Neuronal stem cell (in vitro differentiated cells): ENCODE measurements at regions not wholly inside any gene's neighbourhood (a gene's known extent, or its start where the extent isn't known, plus 50 kb on each side); places are given as distances from the start of the nearest gene placed in this dataset.

Source experiments
- DNase-seq: peaks from one replicate; pipeline ENCODE4 v3.0.0-alpha.2; 2013; ENCODE audit warnings: low spot score
- H2AFZ ChIP-seq: one replicate; pipeline ENCODE4 v1.6.1; 2013; ENCODE audit warnings: mild to moderate bottlenecking, low read length, inconsistent platforms
- H2AK5ac ChIP-seq: 2 replicates; pipeline ENCODE4 v1.6.1; 2013; ENCODE audit warnings: low read depth, mild to moderate bottlenecking, inconsistent platforms, low read length, moderate library complexity, mixed read lengths
- H2BK120ac ChIP-seq: 2 replicates; pipeline ENCODE4 v1.6.1; 2013; ENCODE audit warnings: low read depth, mild to moderate bottlenecking, inconsistent platforms, low read length, moderate library complexity, mixed read lengths
- H2BK12ac ChIP-seq: one replicate; pipeline ENCODE4 v1.6.1; 2013; ENCODE audit warnings: low read length, inconsistent platforms
- H2BK15ac ChIP-seq: 2 replicates; pipeline ENCODE4 v1.6.1; 2013; ENCODE audit warnings: mild to moderate bottlenecking, low read length, inconsistent platforms, mixed read lengths
- H2BK5ac ChIP-seq: one replicate; pipeline ENCODE4 v1.6.1; 2013; ENCODE audit warnings: inconsistent platforms, mild to moderate bottlenecking, low read length, moderate library complexity
- H3K14ac ChIP-seq: one replicate; pipeline ENCODE4 v1.6.1; 2013; ENCODE audit warnings: low read length, inconsistent platforms
- H3K18ac ChIP-seq: 2 replicates; pipeline ENCODE4 v1.6.1; 2013; ENCODE audit warnings: low read length, inconsistent platforms
- H3K23ac ChIP-seq: 2 replicates; pipeline ENCODE4 v1.6.1; 2013; ENCODE audit warnings: low read depth, mild to moderate bottlenecking, mixed read lengths, low read length, inconsistent platforms; ENCODE audit not compliant: poor library complexity
- H3K27ac ChIP-seq: replicated peaks from 3 replicates; pipeline ENCODE4 v1.5.1; 2013; ENCODE audit warnings: low read length, inconsistent platforms
- H3K27me3 ChIP-seq, 3 experiments: 2 replicates each; pipeline ENCODE4 v1.6.1; 2013; ENCODE audit warnings: low read length in 3 of 3, mild to moderate bottlenecking in 2 of 3, inconsistent platforms in 1 of 3, low read depth in 1 of 3, mixed read lengths in 1 of 3, moderate library complexity in 1 of 3; ENCODE audit not compliant: control insufficient read depth in 3 of 3, insufficient read depth in 3 of 3
- H3K36me3 ChIP-seq, 2 donors: replicated peaks in 1 of 2; 2 replicates each; pipeline ENCODE4 v1.6.1; 2013; ENCODE audit warnings: low read length in 2 of 2; ENCODE audit not compliant: control insufficient read depth in 2 of 2, insufficient read depth in 2 of 2
- H3K4ac ChIP-seq: 2 replicates; pipeline ENCODE4 v1.6.1; 2013; ENCODE audit warnings: inconsistent platforms, mild to moderate bottlenecking, low read length, moderate library complexity
- H3K4me1 ChIP-seq, 2 donors: 1 replicate in 1 of 2; 2 replicates in 1 of 2; pipeline ENCODE4 v1.6.1; 2013; ENCODE audit warnings: low read length in 2 of 2, low read depth in 1 of 2; ENCODE audit not compliant: control insufficient read depth in 2 of 2, insufficient read depth in 1 of 2
- H3K4me2 ChIP-seq: one replicate; pipeline ENCODE4 v1.6.1; 2013; ENCODE audit warnings: mild to moderate bottlenecking, low read length, inconsistent platforms; ENCODE audit not compliant: insufficient read depth, poor library complexity, severe bottlenecking
- H3K4me3 ChIP-seq, 2 donors: 2 replicates each; pipeline ENCODE4 v1.5.1; 2013; ENCODE audit warnings: low read length in 2 of 2, mild to moderate bottlenecking in 2 of 2, inconsistent platforms in 1 of 2, moderate library complexity in 1 of 2
- H3K79me1 ChIP-seq: one replicate; pipeline ENCODE4 v1.6.1; 2013; ENCODE audit warnings: low read depth, mild to moderate bottlenecking, inconsistent platforms, low read length, moderate library complexity
- H3K9ac ChIP-seq: one replicate; pipeline ENCODE4 v1.6.1; 2013; ENCODE audit warnings: mild to moderate bottlenecking, low read depth, low read length, inconsistent platforms; ENCODE audit not compliant: poor library complexity
- H3K9me3 ChIP-seq, 2 donors: replicated peaks in 1 of 2; 2 replicates each; pipeline versions ENCODE3 to v1.6.1; 2013; ENCODE audit warnings: low read length in 2 of 2, mild to moderate bottlenecking in 2 of 2, inconsistent platforms in 1 of 2, low read depth in 1 of 2, mixed read lengths in 1 of 2, moderate library complexity in 1 of 2; ENCODE audit not compliant: control insufficient read depth in 2 of 2, insufficient read depth in 1 of 2
- H4K8ac ChIP-seq: one replicate; pipeline ENCODE4 v1.6.1; 2013; ENCODE audit warnings: low read depth, mild to moderate bottlenecking, inconsistent platforms, low read length, moderate library complexity
- H4K91ac ChIP-seq: one replicate; pipeline ENCODE4 v1.6.1; 2013; ENCODE audit warnings: low read length, low read depth, mild to moderate bottlenecking, inconsistent platforms; ENCODE audit not compliant: poor library complexity
- WGBS, 2 donors: extraction: QIAGEN DNeasy Blood & Tissue Kit; methylation state at CpG; one replicate each; pipeline ENCODE4 v1.1.7; 2013; ENCODE audit warnings: missing lambda C conversion rate in 2 of 2, mixed read lengths in 1 of 2; ENCODE audit not compliant: insufficient read length in 2 of 2, insufficient replicate concordance in 1 of 2; ENCODE audit errors: extremely low coverage in 2 of 2; 5-methylcytosine and 5-hydroxymethylcytosine counted together

DNA sequence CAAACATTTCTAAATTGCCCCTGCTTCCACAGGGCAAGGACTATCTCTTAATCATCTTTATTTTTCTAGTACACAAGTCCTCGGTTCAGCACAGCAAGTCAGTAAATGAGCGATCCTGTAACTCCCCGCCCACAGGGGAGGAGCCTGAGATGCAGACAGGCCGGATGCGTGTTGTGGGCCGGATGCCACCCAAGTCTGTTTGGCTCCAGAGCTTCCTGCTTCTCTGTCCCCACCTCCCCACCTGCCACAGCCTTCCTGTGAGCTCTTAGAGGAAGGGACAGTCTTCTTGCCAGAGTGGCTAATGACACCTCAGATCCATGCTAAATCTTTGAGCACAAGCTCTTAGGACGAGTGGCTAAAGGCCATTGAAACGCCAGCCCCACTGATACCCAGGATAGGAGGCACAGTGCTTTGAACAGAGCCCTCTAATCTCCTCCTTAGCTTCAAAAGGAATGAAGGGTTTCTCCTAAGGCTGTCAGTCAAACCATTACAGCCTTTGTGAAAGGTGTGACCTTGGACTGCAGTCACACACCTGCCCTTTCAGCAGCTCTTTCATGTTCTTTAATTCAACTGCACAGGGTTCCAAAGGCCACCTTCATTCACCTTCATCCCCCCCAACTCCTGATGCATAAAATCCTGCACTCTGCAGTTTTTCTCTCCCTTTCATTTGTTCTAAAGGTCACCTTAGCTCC is 264.3 kb downstream of the TFAP2C start:
- WGBS, 2 donors = no CpG with 5 or more reads among the region's 8 CpGs
- H3K23ac ChIP-seq = no peak overlapping the region
- H2BK120ac ChIP-seq = no peak overlapping the region

GRCh38 chr20:56896447-56896846 is 267.3 kb downstream of the TFAP2C start:
- no CpG with 5 or more reads among the region's 7 CpGs for WGBS, 2 donors

More for the DNA sequence above, 264.3 kb downstream of the TFAP2C start:
- Histone ChIP-seq H2BK15ac (no peak overlapping the region), H2BK5ac (no peak overlapping the region), H3K4me2 (no peak overlapping the region), H4K8ac (no peak overlapping the region), H3K18ac (no peak overlapping the region), H3K27ac (no peak overlapping the region), H3K79me1 (no peaks in the 10 kb centered on the region), H3K27me3 (peaks cover 0 to 20% (median 0%) of the 10 kb centered on the region in 3 experiments), H3K4me3 (no peak overlapping the region), H3K14ac (no peak overlapping the region), H3K36me3 (no peaks in the 10 kb centered on the region), H2AFZ (no peak overlapping the region), H3K4ac (no peak overlapping the region), H3K4me1 (peaks cover 0 to 6% of the 10 kb centered on the region in 2 donors), H2AK5ac (no peak overlapping the region), H3K9me3 (no peaks in the 10 kb centered on the region), H2BK12ac (no peak overlapping the region), H3K9ac (no peak overlapping the region), H4K91ac (no peak overlapping the region)
- DNase-seq = no peak

DNA sequence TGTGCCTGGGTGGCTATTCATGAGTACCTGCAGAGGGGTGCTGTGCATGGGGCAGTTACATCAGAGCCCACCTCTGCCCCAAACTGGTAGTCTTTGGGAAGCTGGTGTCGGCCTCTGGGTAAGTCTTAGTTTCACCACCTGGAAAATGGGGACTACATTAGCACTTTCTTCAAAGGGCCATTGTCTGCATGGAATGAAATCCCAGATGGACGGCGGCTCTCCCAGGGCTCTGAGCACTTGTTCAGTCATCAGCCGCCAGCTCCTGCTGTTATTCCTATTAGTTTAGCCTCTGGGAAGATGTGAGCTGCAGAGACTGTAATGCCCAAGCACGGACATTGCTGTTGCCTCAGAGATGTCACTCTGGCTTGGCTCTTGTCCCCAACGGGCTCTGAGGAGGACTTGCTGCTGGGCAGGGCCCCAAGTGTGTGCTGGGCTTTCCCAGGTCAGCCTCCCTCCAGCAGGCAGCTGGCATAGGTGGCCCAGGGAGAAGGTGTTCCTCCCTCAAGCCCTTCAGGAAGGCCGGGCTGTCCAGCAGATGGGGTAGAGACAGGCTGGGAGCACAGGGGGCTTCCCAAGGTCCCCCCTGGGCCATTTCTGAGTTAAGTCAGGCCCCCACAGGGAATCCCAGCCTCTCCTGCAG is 268.3 kb downstream of the TFAP2C start:
- Histone ChIP-seq H3K23ac (no peak overlapping the region), H3K27me3 (peaks cover 0 to 12% (median 0%) of the 10 kb centered on the region in 3 experiments), H2AK5ac (no peak overlapping the region), H3K4me3 (no peak overlapping the region), H2BK15ac (no peak overlapping the region), H2BK5ac (no peak overlapping the region), H3K4me1 (peaks cover 0 to 6% of the 10 kb centered on the region in 2 donors), H3K4ac (no peak overlapping the region), H2BK12ac (no peak overlapping the region), H3K27ac (no peak overlapping the region), H4K91ac (no peak overlapping the region), H4K8ac (no peak overlapping the region), H2BK120ac (no peak overlapping the region), H2AFZ (no peak overlapping the region), H3K9ac (no peak overlapping the region), H3K14ac (no peak overlapping the region), H3K18ac (peak overlapping the region; percentile 90), H3K4me2 (no peak overlapping the region), H3K9me3 (peaks cover 0 to 3% of the 10 kb centered on the region in 2 donors), H3K36me3 (no peaks in the 10 kb centered on the region), H3K79me1 (no peaks in the 10 kb centered on the region)
- no peak for DNase-seq
- no CpG with 5 or more reads among the region's 7 CpGs for WGBS, 2 donors

More at GRCh38 chr20:56896447-56896846, 267.3 kb downstream of the TFAP2C start:
- Histone ChIP-seq H3K4me1 (peaks cover 0 to 6% of the 10 kb centered on the region in 2 donors), H2AK5ac (no peak overlapping the region), H3K14ac (no peak overlapping the region), H3K9ac (no peak overlapping the region), H3K27me3 (peaks cover 0 to 12% (median 0%) of the 10 kb centered on the region in 3 experiments), H3K4ac (no peak overlapping the region), H3K79me1 (no peaks in the 10 kb centered on the region), H2BK5ac (no peak overlapping the region), H3K36me3 (no peaks in the 10 kb centered on the region), H2BK15ac (no peak overlapping the region), H3K23ac (no peak overlapping the region), H2BK12ac (no peak overlapping the region), H4K8ac (no peak overlapping the region), H4K91ac (no peak overlapping the region), H2BK120ac (no peak overlapping the region), H2AFZ (no peak overlapping the region), H3K18ac (no peak overlapping the region), H3K4me3 (no peak overlapping the region), H3K27ac (no peak overlapping the region), H3K4me2 (no peak overlapping the region), H3K9me3 (peaks cover 0 to 1% of the 10 kb centered on the region in 2 donors)
- no peak for DNase-seq

- no peak overlapping the region for H3K4ac ChIP-seq
- peaks cover 0 to 12% (median 0%) of the 10 kb centered on the region in 3 experiments for H3K27me3 ChIP-seq
- H3K79me1 ChIP-seq = no peaks in the 10 kb centered on the region
- H3K9ac ChIP-seq = no peak overlapping the region
- WGBS, 2 donors = no CpG with 5 or more reads among the region's 3 CpGs
- H3K9me3 ChIP-seq = peaks cover 0 to 3% of the 10 kb centered on the region in 2 donors
- H2AFZ ChIP-seq = no peak overlapping the region
- H3K18ac ChIP-seq = no peak overlapping the region
- H3K14ac ChIP-seq = no peak overlapping the region
- H3K4me1 ChIP-seq = peaks cover 0 to 6% of the 10 kb centered on the region in 2 donors
- no peak overlapping the region for H3K4me2 ChIP-seq
- no peak overlapping the region for H4K8ac ChIP-seq
- H2BK12ac ChIP-seq = no peak overlapping the region
- H2BK5ac ChIP-seq = no peak overlapping the region
- no peak overlapping the region for H4K91ac ChIP-seq
- H2BK15ac ChIP-seq = no peak overlapping the region
- no peak overlapping the region for H2AK5ac ChIP-seq
- no peak for DNase-seq
- H2BK120ac ChIP-seq = no peak overlapping the region
- H3K4me3 ChIP-seq = no peak overlapping the region
- H3K36me3 ChIP-seq = no peaks in the 10 kb centered on the region
- no peak overlapping the region for H3K27ac ChIP-seq
- H3K23ac ChIP-seq = no peak overlapping the region
These were observed 268.8 kb downstream of the TFAP2C start for GRCh38 chr20:56897958-56898349.
